ENCODE measurements at regions not wholly inside any gene's neighbourhood (a gene's known extent, or its start where the extent isn't known, plus 50 kb on each side); places are given as distances from the start of the nearest gene placed in this dataset.

DNA sequence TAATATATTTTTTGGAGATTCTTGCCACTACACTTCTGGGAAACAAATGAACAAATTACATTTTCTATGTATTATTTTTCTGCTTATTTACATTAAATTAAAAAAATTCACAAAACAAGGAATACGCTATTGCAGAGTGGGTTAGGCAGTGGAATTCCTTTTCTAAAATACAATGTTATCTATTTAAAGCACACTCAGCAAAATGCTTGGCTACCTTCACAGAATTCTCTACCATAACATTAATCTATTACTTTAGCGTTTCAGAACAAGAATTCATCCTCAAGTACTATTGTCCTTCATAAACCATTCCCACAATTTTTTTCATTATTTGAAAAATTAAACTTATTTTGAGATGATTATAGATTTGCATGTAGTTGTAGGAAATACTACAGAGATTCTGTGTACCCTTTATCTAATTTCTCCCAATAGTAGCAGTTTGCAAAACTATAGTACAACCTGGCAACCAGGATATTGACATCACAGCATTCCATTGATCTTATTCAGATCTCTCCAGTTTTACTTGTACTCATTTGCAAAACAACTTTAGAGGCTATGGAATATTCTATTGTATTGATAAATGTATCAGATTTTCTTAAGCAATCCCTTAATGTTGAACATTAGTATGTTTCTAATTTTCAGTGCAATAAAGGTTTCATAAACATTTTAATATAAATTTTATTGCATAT, 120.9 kb downstream of the DLEU7 start:
- no peak for TF ChIP-seq POLR2A (IDR thresholded peaks at IDR 0.05)
- TF ChIP-seq, protein P1, sequence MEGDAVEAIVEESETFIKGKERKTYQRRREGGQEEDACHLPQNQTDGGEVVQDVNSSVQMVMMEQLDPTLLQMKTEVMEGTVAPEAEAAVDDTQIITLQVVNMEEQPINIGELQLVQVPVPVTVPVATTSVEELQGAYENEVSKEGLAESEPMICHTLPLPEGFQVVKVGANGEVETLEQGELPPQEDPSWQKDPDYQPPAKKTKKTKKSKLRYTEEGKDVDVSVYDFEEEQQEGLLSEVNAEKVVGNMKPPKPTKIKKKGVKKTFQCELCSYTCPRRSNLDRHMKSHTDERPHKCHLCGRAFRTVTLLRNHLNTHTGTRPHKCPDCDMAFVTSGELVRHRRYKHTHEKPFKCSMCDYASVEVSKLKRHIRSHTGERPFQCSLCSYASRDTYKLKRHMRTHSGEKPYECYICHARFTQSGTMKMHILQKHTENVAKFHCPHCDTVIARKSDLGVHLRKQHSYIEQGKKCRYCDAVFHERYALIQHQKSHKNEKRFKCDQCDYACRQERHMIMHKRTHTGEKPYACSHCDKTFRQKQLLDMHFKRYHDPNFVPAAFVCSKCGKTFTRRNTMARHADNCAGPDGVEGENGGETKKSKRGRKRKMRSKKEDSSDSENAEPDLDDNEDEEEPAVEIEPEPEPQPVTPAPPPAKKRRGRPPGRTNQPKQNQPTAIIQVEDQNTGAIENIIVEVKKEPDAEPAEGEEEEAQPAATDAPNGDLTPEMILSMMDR (IDR thresholded peaks at IDR 0.05) = no peak

All from transverse colon (tissue), 3 donors.